H1 (cell line): ENCODE measurements at regions not wholly inside any gene's neighbourhood (a gene's known extent, or its start where the extent isn't known, plus 50 kb on each side); places are given as distances from the start of the nearest gene placed in this dataset.

Experiments
- EGR1 ChIP-seq: IDR thresholded peaks from 2 replicates; pipeline ENCODE4 v1.6.1; 2011; ENCODE audit warnings: low read depth, low read length, borderline replicate concordance
- EZH2 ChIP-seq: fragments of 200-600 bp; sonication (generic); IDR thresholded peaks from 2 replicates; pipeline ENCODE4 v1.7.1; 2012; ENCODE audit warnings: low read depth, mild to moderate bottlenecking, moderate library complexity, low read length, inconsistent platforms; ENCODE audit not compliant: severe bottlenecking
- PHF8 ChIP-seq: fragments of 200-600 bp; sonication (generic); conservative IDR thresholded peaks from 2 replicates; pipeline ENCODE4 v1.7.1; 2012; ENCODE audit warnings: low read depth, mild to moderate bottlenecking, inconsistent platforms, low read length, moderate library complexity
- POLR2A ChIP-seq, 2 experiments: IDR thresholded peaks; 1 replicate in 1 of 2; 2 replicates in 1 of 2; pipeline ENCODE4 v1.6.1; 2011; ENCODE audit warnings: low read depth in 2 of 2, low read length in 2 of 2, mild to moderate bottlenecking in 2 of 2; ENCODE audit errors: control extremely low read depth in 1 of 2
- RAD21 ChIP-seq, 2 experiments: IDR thresholded peaks in 1 of 2; conservative IDR thresholded peaks in 1 of 2; 2 replicates each; pipeline ENCODE4 v1.6.1; 2011; ENCODE audit warnings: low read depth in 2 of 2, low read length in 2 of 2, improper control_type of control experiment in 1 of 2, inconsistent platforms in 1 of 2, mild to moderate bottlenecking in 1 of 2, moderate library complexity in 1 of 2
- SAP30 ChIP-seq: fragments of 300-600 bp; sonication (generic); IDR thresholded peaks from 2 replicates; pipeline ENCODE4 v1.7.1; 2012; ENCODE audit warnings: low read length, moderate library complexity, mild to moderate bottlenecking, inconsistent platforms; ENCODE audit not compliant: insufficient read depth, insufficient replicate concordance

DNA sequence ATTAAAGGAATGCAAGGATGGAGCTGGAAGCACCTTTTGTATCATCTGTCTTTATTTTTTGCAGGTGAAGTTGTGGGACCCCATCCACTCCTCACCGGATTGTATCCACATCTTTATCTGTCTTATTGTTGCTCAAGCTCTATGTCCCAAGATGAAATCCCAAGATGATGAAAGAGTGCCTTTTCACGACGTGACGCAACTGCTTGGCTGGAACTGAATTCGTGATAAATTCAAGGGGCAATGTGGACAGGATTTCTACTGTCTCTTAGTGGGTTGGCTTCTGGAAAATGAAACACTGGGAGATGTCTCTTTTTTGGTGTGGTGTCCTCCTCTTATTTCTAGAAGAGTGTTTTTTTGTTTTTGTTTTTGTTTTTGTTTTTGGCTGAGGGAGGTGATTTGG is 650.1 kb upstream of the TSPY4 start:
- TF ChIP-seq PHF8 (no peak), EZH2 (no peak), RAD21 (IDR thresholded peaks at IDR 0.05 in 1 of 2, conservative IDR thresholded peaks at IDR 0.05 in 1 of 2; ENCODE audit: low read depth in 2 of 2, low read length in 2 of 2) (no peak), SAP30 (no peak), POLR2A (IDR thresholded peaks at IDR 0.05; ENCODE audit: control extremely low read depth in 1 of 2, low read depth in 2 of 2, low read length in 2 of 2) (no peak), EGR1 (no peak)
